ENCODE measurements at regions not wholly inside any gene's neighbourhood (a gene's known extent, or its start where the extent isn't known, plus 50 kb on each side); places are given as distances from the start of the nearest gene placed in this dataset.

GRCh38 chr22:22827187-22827939, 60.3 kb upstream of the IGLL5 start:
- peaks cover 33% of the 10 kb centered on the region for H3K27me3 Mint-ChIP-seq (ENCODE audit: low read depth)
- H3K4me3 Mint-ChIP-seq (ENCODE audit: low read depth) = no peak overlapping the region
- intact Hi-C loops (cut with micrococcal nuclease) = no loop called here
- H3K4me1 Mint-ChIP-seq (ENCODE audit: low read depth) = peaks cover 31% of the 10 kb centered on the region
- H3K36me3 Mint-ChIP-seq (ENCODE audit: low read depth) = peaks cover 2% of the 10 kb centered on the region
- no peak for DNase-seq (ENCODE audit: low spot score)
- H3K9me3 Mint-ChIP-seq = no peaks in the 10 kb centered on the region
- H3K27ac Mint-ChIP-seq = no peak overlapping the region

- intact Hi-C loops (cut with micrococcal nuclease) = no loop called here
- H3K36me3 Mint-ChIP-seq (ENCODE audit: low read depth) = peaks cover 2% of the 10 kb centered on the region
Measured at GRCh38 chr22:22830193-22830592, 57.4 kb upstream of the IGLL5 start.

GRCh38 chr22:22830957-22831688, 56.5 kb upstream of the IGLL5 start:
- no peaks in the 10 kb centered on the region for H3K9me3 Mint-ChIP-seq
- no peaks in the 10 kb centered on the region for H3K36me3 Mint-ChIP-seq (ENCODE audit: low read depth)
- no peak for DNase-seq (ENCODE audit: low spot score)
- no peak overlapping the region for H3K27ac Mint-ChIP-seq
- peaks cover 54% of the 10 kb centered on the region for H3K27me3 Mint-ChIP-seq (ENCODE audit: low read depth)
- intact Hi-C loops (cut with micrococcal nuclease) = no loop called here
- peaks cover 7% of the 10 kb centered on the region for H3K4me1 Mint-ChIP-seq (ENCODE audit: low read depth)
- H3K4me3 Mint-ChIP-seq (ENCODE audit: low read depth) = no peak overlapping the region

More at GRCh38 chr22:22830193-22830592, 57.4 kb upstream of the IGLL5 start:
- no peaks in the 10 kb centered on the region for H3K9me3 Mint-ChIP-seq
- H3K27ac Mint-ChIP-seq = no peak overlapping the region
- no peak for DNase-seq (ENCODE audit: low spot score)
- H3K4me3 Mint-ChIP-seq (ENCODE audit: low read depth) = no peak overlapping the region
- H3K4me1 Mint-ChIP-seq (ENCODE audit: low read depth) = peaks cover 12% of the 10 kb centered on the region
- H3K27me3 Mint-ChIP-seq (ENCODE audit: low read depth) = peaks cover 54% of the 10 kb centered on the region

GRCh38 chr22:22833059-22833458, 54.6 kb upstream of the IGLL5 start:
- Mint-ChIP-seq H3K27me3 (ENCODE audit: low read depth) (peaks cover 54% of the 10 kb centered on the region), H3K4me3 (ENCODE audit: low read depth) (no peak overlapping the region), H3K36me3 (ENCODE audit: low read depth) (no peaks in the 10 kb centered on the region), H3K9me3 (no peaks in the 10 kb centered on the region), H3K27ac (no peak overlapping the region), H3K4me1 (ENCODE audit: low read depth) (peaks cover 3% of the 10 kb centered on the region)
- intact Hi-C loops (cut with micrococcal nuclease) = no loop called here
- no peak for DNase-seq (ENCODE audit: low spot score)

- Mint-ChIP-seq H3K9me3 (no peaks in the 10 kb centered on the region), H3K27ac (no peak overlapping the region), H3K36me3 (ENCODE audit: low read depth) (no peaks in the 10 kb centered on the region), H3K4me3 (ENCODE audit: low read depth) (no peak overlapping the region), H3K4me1 (ENCODE audit: low read depth) (peaks cover 8% of the 10 kb centered on the region), H3K27me3 (ENCODE audit: low read depth) (peaks cover 54% of the 10 kb centered on the region)
- intact Hi-C loops (cut with micrococcal nuclease) = no loop called here
- DNase-seq (ENCODE audit: low spot score) = no peak
Measured at GRCh38 chr22:22833488-22833887, 54.1 kb upstream of the IGLL5 start.

GRCh38 chr22:22834204-22834603, 53.4 kb upstream of the IGLL5 start:
- H3K4me3 Mint-ChIP-seq (ENCODE audit: low read depth) = no peak overlapping the region
- H3K9me3 Mint-ChIP-seq = no peaks in the 10 kb centered on the region

GRCh38 chr22:22834783-22835182, 52.8 kb upstream of the IGLL5 start:
- peaks cover 49% of the 10 kb centered on the region for H3K27me3 Mint-ChIP-seq (ENCODE audit: low read depth)
- no peaks in the 10 kb centered on the region for H3K36me3 Mint-ChIP-seq (ENCODE audit: low read depth)
- no peaks in the 10 kb centered on the region for H3K9me3 Mint-ChIP-seq
- H3K4me3 Mint-ChIP-seq (ENCODE audit: low read depth) = no peak overlapping the region
- no peak overlapping the region for H3K27ac Mint-ChIP-seq
- intact Hi-C loops (cut with micrococcal nuclease) = no loop called here
- no peak for DNase-seq (ENCODE audit: low spot score)
- H3K4me1 Mint-ChIP-seq (ENCODE audit: low read depth) = peaks cover 12% of the 10 kb centered on the region

More at GRCh38 chr22:22834204-22834603, 53.4 kb upstream of the IGLL5 start:
- H3K27ac Mint-ChIP-seq = no peak overlapping the region
- no peak for DNase-seq (ENCODE audit: low spot score)
- intact Hi-C loops (cut with micrococcal nuclease) = no loop called here
- no peaks in the 10 kb centered on the region for H3K36me3 Mint-ChIP-seq (ENCODE audit: low read depth)
- H3K4me1 Mint-ChIP-seq (ENCODE audit: low read depth) = peaks cover 12% of the 10 kb centered on the region
- peaks cover 50% of the 10 kb centered on the region for H3K27me3 Mint-ChIP-seq (ENCODE audit: low read depth)

GRCh38 chr22:22835242-22835641, 52.4 kb upstream of the IGLL5 start:
- H3K9me3 Mint-ChIP-seq = no peaks in the 10 kb centered on the region
- H3K36me3 Mint-ChIP-seq (ENCODE audit: low read depth) = no peaks in the 10 kb centered on the region
- H3K27ac Mint-ChIP-seq = no peak overlapping the region
- peaks cover 51% of the 10 kb centered on the region for H3K27me3 Mint-ChIP-seq (ENCODE audit: low read depth)
- no peak for DNase-seq (ENCODE audit: low spot score)
- intact Hi-C loops (cut with micrococcal nuclease) = no loop called here
- H3K4me3 Mint-ChIP-seq (ENCODE audit: low read depth) = no peak overlapping the region
- H3K4me1 Mint-ChIP-seq (ENCODE audit: low read depth) = peaks cover 12% of the 10 kb centered on the region

GRCh38 chr22:22835771-22836291, 51.8 kb upstream of the IGLL5 start:
- no peak overlapping the region for H3K27ac Mint-ChIP-seq
- no peaks in the 10 kb centered on the region for H3K36me3 Mint-ChIP-seq (ENCODE audit: low read depth)
- intact Hi-C loops (cut with micrococcal nuclease) = no loop called here
- no peak overlapping the region for H3K4me3 Mint-ChIP-seq (ENCODE audit: low read depth)
- H3K27me3 Mint-ChIP-seq (ENCODE audit: low read depth) = peaks cover 48% of the 10 kb centered on the region
- peaks cover 12% of the 10 kb centered on the region for H3K4me1 Mint-ChIP-seq (ENCODE audit: low read depth)
- no peak for DNase-seq (ENCODE audit: low spot score)
- no peaks in the 10 kb centered on the region for H3K9me3 Mint-ChIP-seq

GRCh38 chr22:22836635-22837034, 51.0 kb upstream of the IGLL5 start:
- no peaks in the 10 kb centered on the region for H3K36me3 Mint-ChIP-seq (ENCODE audit: low read depth)
- no peaks in the 10 kb centered on the region for H3K9me3 Mint-ChIP-seq
- H3K27me3 Mint-ChIP-seq (ENCODE audit: low read depth) = peaks cover 45% of the 10 kb centered on the region
- intact Hi-C loops (cut with micrococcal nuclease) = no loop called here
- H3K4me3 Mint-ChIP-seq (ENCODE audit: low read depth) = no peak overlapping the region
- peaks cover 12% of the 10 kb centered on the region for H3K4me1 Mint-ChIP-seq (ENCODE audit: low read depth)
- no peak overlapping the region for H3K27ac Mint-ChIP-seq
- DNase-seq (ENCODE audit: low spot score) = no peak
